ENCODE measurements at regions not wholly inside any gene's neighbourhood (a gene's known extent, or its start where the extent isn't known, plus 50 kb on each side); places are given as distances from the start of the nearest gene placed in this dataset.

DNA sequence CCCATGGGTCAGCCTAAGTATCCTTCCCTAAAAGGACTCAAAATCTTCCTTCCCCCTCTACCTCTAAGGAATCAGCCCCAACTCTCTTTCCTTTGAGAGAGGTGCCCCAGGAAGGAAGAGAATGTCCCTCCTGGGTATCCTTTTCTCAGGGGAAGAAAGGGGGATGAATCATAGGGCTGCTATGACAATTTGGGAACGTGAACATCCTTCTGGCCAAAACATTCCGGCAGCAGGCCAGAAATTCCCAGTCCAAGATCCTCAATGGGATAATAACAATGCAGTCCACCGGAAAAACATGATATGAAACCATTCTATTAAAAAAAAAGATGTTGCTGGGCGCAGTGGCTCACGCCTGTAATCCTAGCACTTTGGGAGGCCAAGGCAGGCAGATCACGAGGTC, 50.8 kb upstream of the CACNA2D3 start:
- TF ChIP-seq, protein P1, sequence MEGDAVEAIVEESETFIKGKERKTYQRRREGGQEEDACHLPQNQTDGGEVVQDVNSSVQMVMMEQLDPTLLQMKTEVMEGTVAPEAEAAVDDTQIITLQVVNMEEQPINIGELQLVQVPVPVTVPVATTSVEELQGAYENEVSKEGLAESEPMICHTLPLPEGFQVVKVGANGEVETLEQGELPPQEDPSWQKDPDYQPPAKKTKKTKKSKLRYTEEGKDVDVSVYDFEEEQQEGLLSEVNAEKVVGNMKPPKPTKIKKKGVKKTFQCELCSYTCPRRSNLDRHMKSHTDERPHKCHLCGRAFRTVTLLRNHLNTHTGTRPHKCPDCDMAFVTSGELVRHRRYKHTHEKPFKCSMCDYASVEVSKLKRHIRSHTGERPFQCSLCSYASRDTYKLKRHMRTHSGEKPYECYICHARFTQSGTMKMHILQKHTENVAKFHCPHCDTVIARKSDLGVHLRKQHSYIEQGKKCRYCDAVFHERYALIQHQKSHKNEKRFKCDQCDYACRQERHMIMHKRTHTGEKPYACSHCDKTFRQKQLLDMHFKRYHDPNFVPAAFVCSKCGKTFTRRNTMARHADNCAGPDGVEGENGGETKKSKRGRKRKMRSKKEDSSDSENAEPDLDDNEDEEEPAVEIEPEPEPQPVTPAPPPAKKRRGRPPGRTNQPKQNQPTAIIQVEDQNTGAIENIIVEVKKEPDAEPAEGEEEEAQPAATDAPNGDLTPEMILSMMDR (conservative IDR thresholded peaks at IDR 0.05 in 1 of 2, IDR thresholded peaks at IDR 0.05 in 1 of 2; ENCODE audit: low read depth in 1 of 2, low read length in 2 of 2) = no peak
- TF ChIP-seq EZH2 (IDR thresholded peaks at IDR 0.05; ENCODE audit: low read length, missing control alignments) = no peak
- no peak for DNase-seq (ENCODE audit: low read depth in 2 of 2)

DNA sequence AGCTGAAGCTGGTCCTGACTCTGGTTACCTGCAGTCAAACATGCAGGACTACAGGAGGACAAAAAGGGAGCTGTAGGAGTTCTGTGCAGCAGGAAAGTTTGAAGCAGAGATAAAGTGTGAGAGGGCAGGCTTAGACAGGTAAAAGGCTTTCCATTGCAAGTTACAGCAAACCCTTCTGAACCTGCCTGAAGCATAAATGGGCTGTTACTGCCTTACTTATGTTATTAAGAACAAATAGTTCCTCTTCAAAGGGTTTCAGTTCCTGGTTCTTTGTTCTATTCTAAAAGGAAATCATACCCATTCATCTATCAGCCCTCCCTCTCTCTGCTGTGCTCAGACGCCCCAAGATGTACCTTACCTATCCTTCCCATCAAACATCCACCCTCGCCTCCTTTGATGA, 52.4 kb upstream of the CACNA2D3 start:
- H3K27me3 ChIP-seq (ENCODE audit: control insufficient read depth, insufficient read depth, low read length) = no peaks in the 10 kb centered on the region

More for the DNA sequence above, 50.8 kb upstream of the CACNA2D3 start:
- Histone ChIP-seq H3K79me2 (ENCODE audit: control insufficient read depth, insufficient read depth, low read length) (no peaks in the 10 kb centered on the region), H3K4me3 (replicated peaks in 1 of 4; ENCODE audit: control extremely low read depth in 1 of 4, insufficient read depth in 1 of 4, low read depth in 3 of 4, low read length in 4 of 4) (no peak overlapping the region), H3K4me1 (ENCODE audit: control insufficient read depth, extremely low read depth, insufficient read depth, low read length) (no peaks in the 10 kb centered on the region), H3K36me3 (ENCODE audit: control insufficient read depth, insufficient read depth, low read length) (no peaks in the 10 kb centered on the region), H3K27ac (ENCODE audit: insufficient read depth, low read length) (no peak overlapping the region), H2AFZ (ENCODE audit: low read length) (no peak overlapping the region), H3K27me3 (ENCODE audit: control insufficient read depth, insufficient read depth, low read length) (no peaks in the 10 kb centered on the region), H4K20me1 (ENCODE audit: control insufficient read depth, extremely low read depth, insufficient read depth, low read length) (no peaks in the 10 kb centered on the region), H3K9ac (ENCODE audit: insufficient read depth, low read length) (no peak overlapping the region), H3K9me3 (ENCODE audit: control insufficient read depth, insufficient read depth, low read depth, low read length) (no peaks in the 10 kb centered on the region), H3K4me2 (ENCODE audit: extremely low read depth, insufficient read depth, low read length) (no peak overlapping the region)

DNA sequence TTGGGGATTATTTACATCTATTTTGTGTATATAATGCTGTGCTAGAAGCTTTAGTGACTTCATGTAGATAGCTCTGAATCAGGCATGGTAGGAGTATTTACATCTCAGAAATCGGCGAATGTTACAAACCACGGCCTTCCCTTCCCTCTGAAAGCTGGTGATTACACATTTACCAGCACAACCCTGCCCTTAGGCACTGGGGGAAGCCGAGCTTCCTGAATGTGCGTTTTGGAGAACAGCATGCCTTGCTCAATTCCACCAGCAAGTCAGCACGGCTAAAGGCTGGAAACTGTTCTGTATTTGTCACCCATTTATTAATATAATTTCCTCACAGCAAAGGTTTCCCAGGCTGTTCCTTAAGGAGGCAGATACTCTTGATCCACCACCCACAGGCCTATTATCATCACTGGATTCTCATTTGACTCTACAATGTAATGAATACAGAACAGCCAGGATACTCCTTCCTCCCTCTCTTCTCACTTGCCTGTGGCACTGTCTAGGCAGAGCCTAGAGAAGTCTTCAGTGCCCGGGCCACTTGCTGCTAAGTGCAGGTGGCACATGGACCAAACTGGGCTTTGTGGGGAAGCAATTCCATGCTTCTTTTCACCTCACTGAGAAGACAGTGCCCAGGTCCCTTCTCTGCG, 55.2 kb upstream of the CACNA2D3 start:
- H3K27ac ChIP-seq (ENCODE audit: insufficient read depth, low read length) = no peak overlapping the region
- H3K27me3 ChIP-seq (ENCODE audit: control insufficient read depth, insufficient read depth, low read length) = no peaks in the 10 kb centered on the region
- H3K9ac ChIP-seq (ENCODE audit: insufficient read depth, low read length) = no peak overlapping the region
- no peak overlapping the region for H2AFZ ChIP-seq (ENCODE audit: low read length)
- no peaks in the 10 kb centered on the region for H3K36me3 ChIP-seq (ENCODE audit: control insufficient read depth, insufficient read depth, low read length)
- H3K79me2 ChIP-seq (ENCODE audit: control insufficient read depth, insufficient read depth, low read length) = no peaks in the 10 kb centered on the region
- H3K4me3 ChIP-seq (replicated peaks in 1 of 4; ENCODE audit: control extremely low read depth in 1 of 4, insufficient read depth in 1 of 4, low read depth in 3 of 4, low read length in 4 of 4) = no peak overlapping the region
- no peak overlapping the region for H3K4me2 ChIP-seq (ENCODE audit: extremely low read depth, insufficient read depth, low read length)
- H3K9me3 ChIP-seq (ENCODE audit: control insufficient read depth, insufficient read depth, low read depth, low read length) = no peaks in the 10 kb centered on the region
- no peaks in the 10 kb centered on the region for H3K4me1 ChIP-seq (ENCODE audit: control insufficient read depth, extremely low read depth, insufficient read depth, low read length)
- TF ChIP-seq, protein P1 (conservative IDR thresholded peaks at IDR 0.05 in 1 of 2, IDR thresholded peaks at IDR 0.05 in 1 of 2; ENCODE audit: low read depth in 1 of 2, low read length in 2 of 2) = no peak
- no peak for TF ChIP-seq EZH2 (IDR thresholded peaks at IDR 0.05; ENCODE audit: low read length, missing control alignments)
- no peaks in the 10 kb centered on the region for H4K20me1 ChIP-seq (ENCODE audit: control insufficient read depth, extremely low read depth, insufficient read depth, low read length)
- DNase-seq (ENCODE audit: low read depth in 2 of 2) = no peak

More for the DNA sequence above, 52.4 kb upstream of the CACNA2D3 start:
- no peak overlapping the region for H3K27ac ChIP-seq (ENCODE audit: insufficient read depth, low read length)
- no peak overlapping the region for H3K4me2 ChIP-seq (ENCODE audit: extremely low read depth, insufficient read depth, low read length)
- H3K4me3 ChIP-seq (replicated peaks in 1 of 4; ENCODE audit: control extremely low read depth in 1 of 4, insufficient read depth in 1 of 4, low read depth in 3 of 4, low read length in 4 of 4) = no peak overlapping the region
- no peak for DNase-seq (ENCODE audit: low read depth in 2 of 2)
- H3K36me3 ChIP-seq (ENCODE audit: control insufficient read depth, insufficient read depth, low read length) = no peaks in the 10 kb centered on the region
- TF ChIP-seq, protein P1 (conservative IDR thresholded peaks at IDR 0.05 in 1 of 2, IDR thresholded peaks at IDR 0.05 in 1 of 2; ENCODE audit: low read depth in 1 of 2, low read length in 2 of 2) = no peak
- TF ChIP-seq EZH2 (IDR thresholded peaks at IDR 0.05; ENCODE audit: low read length, missing control alignments) = no peak
- H3K4me1 ChIP-seq (ENCODE audit: control insufficient read depth, extremely low read depth, insufficient read depth, low read length) = no peaks in the 10 kb centered on the region
- H3K9ac ChIP-seq (ENCODE audit: insufficient read depth, low read length) = no peak overlapping the region
- no peak overlapping the region for H2AFZ ChIP-seq (ENCODE audit: low read length)
- H3K79me2 ChIP-seq (ENCODE audit: control insufficient read depth, insufficient read depth, low read length) = no peaks in the 10 kb centered on the region
- H4K20me1 ChIP-seq (ENCODE audit: control insufficient read depth, extremely low read depth, insufficient read depth, low read length) = no peaks in the 10 kb centered on the region
- H3K9me3 ChIP-seq (ENCODE audit: control insufficient read depth, insufficient read depth, low read depth, low read length) = no peaks in the 10 kb centered on the region

Data from fibroblast of lung (primary cell).